Stromal cell of bone marrow (primary cell): ENCODE measurements at regions not wholly inside any gene's neighbourhood (a gene's known extent, or its start where the extent isn't known, plus 50 kb on each side); places are given as distances from the start of the nearest gene placed in this dataset.

Experiments used
- DNase-seq: peaks from one replicate; pipeline ENCODE4 v3.0.0-alpha.2; 2012; ENCODE audit warnings: low read depth

DNA sequence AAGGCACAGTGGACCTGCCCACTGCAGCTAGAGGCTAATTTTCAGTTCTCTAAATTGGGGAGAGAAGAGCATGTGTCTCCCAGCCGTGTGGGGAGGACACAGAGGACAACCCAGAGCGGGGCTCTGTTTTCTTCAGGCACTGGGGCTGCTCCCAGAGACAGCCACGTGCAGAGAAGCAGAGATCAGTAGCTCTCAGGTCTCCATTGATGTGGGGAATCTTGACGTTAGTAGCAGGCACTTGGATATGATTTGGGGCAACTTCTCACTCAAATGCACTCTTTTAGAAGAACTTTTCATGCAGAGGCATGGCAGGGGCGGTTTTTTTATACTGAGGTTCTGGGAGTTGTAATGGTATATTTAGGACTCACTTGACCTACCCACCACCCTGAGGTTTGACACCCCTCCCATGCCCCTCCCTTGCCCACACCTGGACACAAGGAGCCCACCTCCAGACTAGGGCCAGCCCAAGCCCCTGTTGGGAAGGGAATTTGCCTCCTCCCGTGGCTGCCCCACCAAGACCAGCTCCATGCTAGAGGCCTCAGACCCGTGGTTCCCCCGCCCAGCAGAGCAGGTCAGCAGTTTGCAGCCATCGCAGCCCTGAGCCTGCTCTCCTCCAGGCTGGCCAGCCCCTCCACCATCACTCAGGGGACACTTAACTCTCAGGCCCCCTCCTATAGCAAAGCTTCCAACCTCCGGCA lies 94.2 kb upstream of the RTL6 start:
- DNase-seq = no peak

DNA sequence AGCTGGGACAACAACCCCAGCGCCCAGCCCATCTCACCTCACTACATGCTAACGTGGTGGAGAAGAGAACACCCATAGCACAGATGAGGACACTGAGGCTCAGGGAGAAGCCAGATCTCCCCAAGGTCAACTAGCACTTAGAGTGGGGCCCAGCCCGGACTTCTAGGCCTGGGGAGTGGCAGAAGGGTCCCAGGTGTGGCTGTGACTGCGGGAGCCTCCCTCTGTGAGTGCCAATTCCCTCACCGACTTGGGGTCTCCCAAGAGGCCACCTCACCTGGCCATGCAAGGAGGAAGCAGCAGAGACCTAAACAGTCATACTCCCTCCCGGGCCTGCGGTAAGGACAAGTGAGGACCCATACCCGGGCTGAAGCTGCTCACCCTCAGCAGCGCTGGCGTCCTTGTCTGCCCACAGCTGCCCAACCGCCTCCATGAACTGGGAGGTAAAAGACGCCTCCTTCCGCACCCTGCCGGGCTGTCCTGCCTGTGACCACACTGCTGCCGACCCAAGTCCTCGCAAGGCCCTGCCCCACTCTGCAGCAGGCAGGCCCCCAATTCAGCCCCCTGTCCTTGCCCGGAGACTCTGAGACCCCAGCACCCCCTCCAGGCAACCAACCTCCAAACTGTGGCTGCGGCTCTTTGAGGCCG lies 93.2 kb upstream of the RTL6 start:
- no peak for DNase-seq

DNA sequence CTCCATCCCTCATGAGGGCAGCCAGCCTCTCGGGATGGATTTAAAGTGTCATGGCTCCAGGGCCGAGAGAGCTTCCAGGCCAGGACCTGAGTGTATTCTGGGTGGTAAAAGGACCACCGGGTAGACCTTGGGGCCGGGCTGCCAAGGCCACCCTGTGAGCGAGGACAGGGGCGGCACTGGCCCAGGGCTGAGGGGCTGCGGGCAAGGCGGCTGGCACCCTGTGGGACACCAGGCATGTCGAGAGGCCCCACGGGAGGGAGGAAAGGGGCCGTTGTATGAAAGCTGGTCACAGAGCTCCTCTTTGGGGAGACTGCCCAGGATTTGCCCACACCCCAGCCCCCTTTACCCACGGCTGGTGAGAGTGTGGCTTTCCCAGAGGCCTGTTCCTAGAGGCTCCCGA lies 92.3 kb upstream of the RTL6 start:
- DNase-seq = no peak

DNA sequence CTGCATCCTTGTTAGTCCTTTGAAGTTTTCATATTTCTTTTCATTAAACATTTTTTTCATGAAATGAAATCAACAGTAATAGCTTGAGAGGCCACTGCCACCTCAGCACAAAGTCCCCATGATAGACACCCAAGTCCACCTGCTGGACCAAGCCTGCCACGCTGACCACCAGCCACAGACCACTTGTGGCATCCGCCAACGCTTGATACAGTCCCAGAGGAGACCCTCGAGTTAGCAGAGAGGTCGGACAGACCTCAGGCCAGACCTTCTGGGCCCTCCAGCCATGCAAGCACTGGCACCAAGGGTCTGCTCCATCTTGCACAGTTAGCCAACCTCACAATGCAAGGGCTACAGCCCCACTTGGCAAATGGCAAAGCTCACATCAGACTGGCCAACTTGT lies 91.8 kb upstream of the RTL6 start:
- no peak for DNase-seq

DNA sequence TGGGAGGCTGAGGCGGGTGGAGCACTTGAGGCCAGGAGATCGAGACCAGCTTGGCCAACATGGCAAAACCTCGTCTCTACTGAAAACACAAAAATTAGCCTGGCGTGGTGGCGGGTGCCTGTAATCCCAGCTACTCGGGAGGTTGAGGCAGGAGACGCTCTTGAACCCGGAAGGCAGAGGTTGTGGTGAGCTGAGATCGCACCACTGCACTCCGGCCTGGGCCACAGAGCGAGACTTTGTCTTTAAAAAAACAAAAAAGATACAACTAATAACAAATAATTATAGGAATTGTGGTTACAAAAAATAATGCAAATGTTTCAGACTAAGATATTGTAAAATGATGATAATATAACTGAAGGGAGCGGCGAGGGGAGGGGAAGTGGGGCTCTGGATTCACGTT lies 90.3 kb upstream of the RTL6 start:
- no peak for DNase-seq

DNA sequence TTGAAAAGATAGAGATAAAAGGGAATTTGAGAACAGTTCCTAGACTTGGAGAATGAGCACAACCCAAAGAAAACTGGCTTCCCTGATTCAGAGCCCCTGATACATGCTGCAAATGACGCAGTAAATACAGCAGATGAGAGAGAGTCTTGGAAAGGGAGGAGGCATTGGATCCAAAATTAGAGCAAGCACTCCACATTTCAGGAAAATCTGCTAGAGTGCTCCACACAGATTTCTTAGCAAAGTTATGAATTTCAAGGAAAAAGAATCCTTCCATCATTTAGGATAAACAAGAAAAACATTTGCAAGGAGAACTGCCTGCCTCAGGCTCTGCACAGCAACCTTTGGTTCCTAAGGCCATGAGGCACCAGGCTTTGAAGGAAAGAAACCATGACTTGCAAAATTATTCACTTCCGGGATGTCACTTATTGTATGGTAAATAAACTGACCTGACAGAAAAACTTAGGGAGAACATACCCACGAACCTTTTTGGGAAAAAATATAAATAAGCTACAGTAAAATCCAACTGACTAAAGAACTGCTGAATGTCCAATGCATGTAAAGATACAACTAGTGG lies 89.8 kb upstream of the RTL6 start:
- no peak for DNase-seq

DNA sequence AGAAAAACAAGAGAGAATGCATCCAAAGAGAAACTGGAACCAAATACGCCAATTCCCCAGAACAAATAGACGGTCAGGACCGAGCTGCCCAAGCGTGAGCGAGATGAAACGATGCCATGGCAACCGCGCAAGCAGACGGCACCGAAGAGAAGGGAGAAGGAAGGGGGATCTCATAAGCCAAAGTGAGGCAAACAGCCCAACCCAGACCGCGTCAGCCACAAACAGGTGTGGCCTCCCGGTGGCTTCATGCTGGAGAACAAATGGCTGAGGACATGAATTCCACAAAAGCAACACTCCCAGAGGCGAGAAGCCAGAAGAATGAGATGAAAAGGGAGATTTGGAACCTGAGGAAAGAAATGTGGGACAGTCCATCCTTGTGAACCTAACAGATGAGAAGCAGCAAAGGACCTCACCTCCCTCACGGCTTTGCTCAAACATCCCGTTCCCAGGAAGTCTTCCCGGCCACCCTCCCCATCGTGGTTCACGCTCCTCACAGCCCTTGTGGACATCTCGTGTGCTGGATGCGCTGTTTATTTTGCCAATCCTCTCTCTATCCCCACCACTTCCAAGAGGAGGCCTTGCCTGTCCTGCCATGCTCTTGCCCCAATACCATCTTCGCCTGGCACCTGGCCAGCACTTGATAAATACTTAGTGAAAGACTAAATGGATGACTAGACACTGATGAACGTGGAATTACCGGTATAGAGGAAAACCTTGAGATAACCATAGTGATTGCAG lies 89.1 kb upstream of the RTL6 start:
- DNase-seq = no peak

DNA sequence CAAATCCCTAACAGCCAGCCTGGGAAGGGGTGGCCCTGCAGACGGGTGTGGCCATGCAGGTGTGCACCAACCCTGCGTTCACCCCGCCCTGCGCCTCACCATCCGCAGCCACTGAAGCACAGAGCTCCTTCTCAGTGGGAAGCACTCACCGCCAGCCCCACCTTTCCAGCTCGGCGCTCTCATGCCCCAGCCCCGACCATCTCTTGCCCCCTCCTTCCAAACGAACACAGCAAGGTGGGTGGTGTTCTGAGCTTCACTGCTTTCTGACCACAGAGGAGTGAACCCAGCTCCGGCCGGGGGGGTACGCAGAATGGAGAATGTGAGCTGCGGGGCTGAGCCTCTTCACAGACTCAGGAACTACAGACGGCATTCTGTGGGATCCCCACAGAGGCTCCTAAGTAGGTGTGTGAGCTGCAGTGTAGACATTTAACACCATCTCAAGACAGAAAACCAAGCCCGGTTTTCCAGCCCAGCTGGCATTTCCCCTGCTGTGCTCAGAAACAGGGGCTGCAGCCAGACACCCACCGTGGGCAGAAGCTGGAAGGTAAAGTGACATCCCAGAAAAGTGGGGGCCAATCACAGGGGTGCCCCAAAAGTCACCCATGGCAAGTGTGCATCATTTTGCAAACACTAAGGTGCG lies 88.4 kb upstream of the RTL6 start:
- no peak for DNase-seq

DNA sequence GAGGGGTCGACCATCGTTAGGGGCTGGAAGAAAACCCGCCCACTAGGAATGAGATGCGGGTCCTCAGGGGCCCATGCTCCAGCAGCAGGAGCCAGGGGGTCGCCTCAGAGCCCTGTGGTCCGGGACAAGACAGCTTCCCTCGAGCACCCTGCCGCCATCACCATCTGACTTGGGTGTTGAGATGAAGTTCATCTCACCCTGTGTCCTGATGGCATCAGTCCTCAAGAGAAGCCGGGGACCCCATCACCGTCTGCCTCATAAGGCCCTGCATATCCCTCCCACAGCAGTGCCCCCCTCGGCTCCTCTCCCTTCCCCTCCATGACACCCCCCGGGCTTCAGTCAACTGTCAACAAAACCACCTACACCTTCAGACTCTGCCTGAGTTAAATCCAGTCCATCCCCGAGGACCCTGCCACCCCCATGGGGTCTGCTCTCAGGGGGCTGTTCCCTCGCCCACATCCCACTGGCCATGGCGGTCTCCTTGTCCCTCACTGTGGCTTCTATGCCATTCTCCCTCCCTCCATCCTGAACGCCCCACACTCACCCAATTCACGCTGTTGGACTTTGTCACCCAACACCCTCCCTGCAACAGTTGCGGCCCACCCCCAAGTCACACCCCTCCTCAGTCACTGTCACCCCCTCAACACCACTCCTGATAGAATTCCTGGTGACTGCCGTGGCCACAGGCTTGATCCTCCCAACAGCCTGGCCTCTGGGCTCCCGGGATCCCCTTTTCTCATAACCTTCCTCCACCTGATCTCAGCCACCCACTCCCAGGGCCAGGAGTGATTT lies 87.7 kb upstream of the RTL6 start:
- no peak for DNase-seq

DNA sequence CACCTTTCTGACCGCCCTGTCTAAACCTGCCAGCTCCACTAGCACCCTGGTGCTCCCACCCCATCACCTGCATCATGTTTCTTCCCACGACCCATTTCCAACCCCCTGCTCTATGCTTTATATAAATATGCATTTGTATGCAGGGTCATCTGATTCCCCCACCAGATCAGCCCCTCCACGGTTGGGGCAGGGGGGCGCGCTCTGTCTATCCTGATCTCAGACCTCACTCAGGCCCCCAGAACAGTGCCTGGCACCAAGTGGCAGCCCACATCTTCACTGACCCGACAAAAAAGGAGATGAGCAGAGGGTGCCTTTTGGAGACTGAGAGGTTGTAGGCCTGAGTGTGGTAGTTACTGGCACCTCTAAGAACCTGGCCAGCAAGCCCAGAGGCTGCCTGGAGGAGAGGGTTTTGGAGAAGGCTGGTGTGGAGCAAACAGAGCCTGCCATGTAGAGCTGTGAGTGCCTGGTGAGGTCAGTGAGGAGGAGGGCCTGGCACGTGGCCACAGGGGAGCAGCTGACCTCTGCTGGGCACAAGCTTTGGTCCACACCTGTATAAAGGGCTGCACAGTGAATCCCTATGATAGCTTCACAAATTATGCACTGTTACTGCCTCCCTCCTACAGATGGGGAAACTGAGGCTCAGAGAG lies 86.3 kb upstream of the RTL6 start:
- DNase-seq = no peak

DNA sequence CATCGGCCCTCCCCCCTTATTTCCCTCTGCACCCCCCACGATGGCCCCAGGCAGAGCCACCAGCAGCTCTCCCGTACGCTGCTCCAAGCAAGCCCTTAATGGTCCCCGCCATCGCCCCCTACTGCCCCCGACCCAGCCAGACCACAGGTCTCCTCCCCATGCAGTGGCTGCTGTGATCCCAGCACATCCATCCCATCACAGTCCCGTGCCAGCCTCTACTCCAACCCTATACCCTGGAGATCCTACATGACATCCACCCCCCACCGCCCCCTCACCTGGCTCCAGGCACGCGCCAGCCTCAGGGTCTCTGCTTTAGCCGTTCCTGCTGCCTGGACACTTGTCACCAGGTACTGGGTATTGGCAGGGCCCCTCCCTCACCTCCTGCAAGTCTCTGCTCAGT lies 85.8 kb upstream of the RTL6 start:
- DNase-seq = no peak

DNA sequence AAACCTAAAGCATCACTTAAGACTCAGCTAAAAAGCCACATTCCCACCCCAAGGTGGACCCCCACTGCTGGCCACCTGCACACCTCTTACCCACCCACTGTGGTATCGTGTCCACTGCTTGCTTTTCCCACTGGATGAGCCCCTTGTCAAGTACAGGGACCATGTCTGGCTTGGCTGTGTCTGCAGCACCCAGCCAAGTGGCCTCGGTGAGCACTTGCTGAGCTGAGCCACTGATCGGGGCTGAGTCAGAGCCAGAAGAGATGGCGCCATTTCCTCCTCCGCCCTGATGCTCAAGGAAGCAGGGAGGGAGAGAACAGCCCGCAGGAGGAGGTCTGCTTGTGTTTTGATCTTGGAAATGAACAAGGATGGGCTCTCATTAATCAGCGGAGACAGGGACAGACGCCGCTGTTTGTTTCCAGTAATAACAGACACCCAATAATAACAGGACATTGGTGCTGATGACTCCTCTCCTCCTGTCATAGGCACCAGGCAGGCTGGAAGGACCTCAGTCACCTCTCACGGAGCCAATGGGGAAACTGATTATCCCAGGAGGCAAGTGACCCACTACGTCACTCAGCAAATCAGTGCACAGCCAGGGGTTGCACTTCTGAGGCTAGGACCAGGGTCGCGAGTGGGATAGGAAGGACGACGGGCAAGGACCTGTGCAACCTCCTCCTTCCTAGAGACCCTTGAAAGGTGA lies 85.2 kb upstream of the RTL6 start:
- DNase-seq = no peak

DNA sequence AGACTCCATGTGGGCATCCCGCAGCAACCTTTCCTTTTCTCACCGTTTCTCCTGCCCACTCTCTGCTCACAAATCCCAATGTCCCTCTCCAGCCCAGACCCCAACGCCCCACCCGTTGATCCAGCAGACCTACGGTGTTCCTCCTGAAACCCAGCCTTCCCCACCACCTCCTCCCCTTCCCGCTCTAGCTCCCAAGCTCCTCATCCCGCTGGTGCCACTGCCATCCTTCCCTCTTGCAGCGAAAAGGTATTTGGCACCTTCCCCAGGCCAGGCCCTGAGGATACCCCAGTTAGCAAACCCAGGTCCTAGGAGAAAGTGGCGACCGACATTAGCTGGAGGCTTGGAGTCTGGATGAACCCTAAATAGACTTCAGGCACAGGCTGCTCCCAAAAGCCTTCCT lies 84.0 kb upstream of the RTL6 start:
- DNase-seq = no peak

DNA sequence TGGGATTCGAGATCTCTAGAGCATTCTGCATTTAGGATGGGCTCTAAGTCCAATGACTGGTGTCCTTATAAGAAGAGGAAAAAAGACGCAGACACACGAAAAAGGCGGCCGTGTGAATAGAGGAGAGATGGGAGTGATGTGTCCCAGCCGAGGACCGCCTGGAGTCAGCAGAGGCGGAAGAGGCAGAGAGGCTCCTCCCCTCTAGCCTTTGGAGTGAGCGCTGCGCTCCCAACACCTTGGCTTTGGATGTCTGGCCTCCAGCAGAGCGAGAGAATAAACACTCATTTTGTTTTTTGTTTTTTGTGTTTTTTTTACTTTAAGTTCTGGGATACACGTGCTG lies 83.0 kb upstream of the RTL6 start:
- no peak for DNase-seq

DNA sequence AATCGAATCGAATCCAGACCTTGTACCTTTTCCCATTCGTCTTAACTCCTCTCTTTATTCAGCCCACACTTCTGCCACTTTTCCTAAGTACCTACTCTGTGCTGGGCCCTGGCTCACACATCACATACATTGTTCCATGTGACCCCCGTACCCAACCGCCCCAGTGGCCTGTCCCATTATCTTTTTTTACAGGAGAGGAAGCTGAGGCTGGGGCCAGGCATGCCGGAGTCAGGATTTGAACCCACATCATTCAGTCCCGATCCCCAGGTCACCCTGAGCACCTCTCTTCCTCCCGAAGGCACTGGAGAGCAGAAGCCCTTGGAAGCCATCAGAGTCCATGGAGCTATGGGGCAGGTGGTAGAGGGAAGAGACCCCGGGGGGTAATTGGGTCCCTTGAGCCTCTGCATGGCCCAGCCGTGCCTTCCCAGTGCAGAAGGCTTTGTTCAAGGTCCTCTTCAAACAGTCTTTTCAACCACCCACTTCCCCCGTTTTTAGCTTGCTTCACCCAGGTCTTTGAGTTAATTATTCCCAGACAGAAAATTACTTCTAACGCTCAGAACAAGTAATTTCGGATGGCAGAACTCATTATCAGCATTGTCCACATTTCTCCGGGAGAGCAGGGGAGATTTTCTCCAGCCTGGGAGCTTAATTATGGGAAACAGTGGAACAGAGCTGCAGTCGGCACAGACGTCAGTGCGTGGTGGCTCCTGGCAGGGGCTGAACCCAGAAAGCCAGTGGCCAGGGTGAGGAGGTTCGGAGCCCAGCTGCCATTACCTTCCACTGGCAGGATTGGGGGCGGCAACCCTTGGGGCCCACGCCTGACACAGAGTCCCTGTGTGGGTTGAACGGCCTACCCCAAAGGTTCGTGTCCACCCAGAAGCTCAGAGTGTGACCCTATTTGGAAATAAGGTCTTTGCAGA lies 82.4 kb upstream of the RTL6 start:
- DNase-seq = no peak

DNA sequence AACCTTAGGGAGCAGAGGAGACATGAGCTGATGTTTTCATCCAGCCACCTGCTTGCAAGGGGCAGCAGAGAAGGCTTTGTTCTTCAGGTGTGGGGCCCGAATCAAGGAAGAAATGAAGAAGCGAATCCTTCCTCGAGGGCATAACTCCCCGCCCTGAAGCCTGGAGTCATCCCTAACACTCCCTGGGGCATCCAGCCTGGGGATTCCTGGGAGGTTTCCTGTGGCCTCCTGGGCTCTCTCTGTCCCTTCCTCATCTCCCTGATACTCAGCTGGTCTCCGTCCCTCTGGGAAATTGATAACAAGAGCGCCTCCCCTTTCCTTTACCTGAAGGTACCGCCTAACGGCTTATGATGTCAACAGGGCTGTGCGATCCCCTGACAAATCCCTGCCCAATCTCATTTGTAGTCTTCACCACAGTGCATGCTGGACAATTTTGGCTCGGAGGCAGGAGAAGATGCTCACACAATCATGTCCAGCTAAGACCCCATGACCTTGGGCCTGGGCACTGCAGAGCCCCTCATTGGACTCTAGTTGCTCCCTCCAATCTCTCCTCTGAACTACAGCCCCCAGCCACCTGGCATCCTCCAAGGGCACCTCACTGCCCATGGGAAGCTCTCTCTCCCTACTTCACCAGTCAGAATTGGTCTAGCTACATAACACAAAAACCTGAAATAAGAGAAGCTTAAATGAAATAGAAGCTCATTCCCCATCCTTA lies 80.6 kb upstream of the RTL6 start:
- no peak for DNase-seq

DNA sequence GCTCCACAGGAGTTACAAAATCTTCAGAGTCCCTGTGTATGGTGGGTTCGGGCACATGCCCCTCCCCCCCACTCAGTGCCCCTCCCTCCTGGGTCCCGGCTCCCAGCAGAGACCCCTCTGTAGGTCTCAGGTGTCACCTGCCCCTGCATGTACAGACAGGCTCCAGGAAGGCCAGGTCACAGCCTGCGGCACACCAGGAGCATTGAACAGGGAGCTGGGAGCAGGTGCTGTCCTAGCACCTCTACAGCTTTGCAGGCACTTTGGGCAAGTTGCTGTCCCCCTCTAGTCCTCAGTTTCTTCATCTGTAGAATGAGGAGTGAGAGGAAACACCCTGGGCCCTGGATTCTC lies 80.1 kb upstream of the RTL6 start:
- DNase-seq = no peak

DNA sequence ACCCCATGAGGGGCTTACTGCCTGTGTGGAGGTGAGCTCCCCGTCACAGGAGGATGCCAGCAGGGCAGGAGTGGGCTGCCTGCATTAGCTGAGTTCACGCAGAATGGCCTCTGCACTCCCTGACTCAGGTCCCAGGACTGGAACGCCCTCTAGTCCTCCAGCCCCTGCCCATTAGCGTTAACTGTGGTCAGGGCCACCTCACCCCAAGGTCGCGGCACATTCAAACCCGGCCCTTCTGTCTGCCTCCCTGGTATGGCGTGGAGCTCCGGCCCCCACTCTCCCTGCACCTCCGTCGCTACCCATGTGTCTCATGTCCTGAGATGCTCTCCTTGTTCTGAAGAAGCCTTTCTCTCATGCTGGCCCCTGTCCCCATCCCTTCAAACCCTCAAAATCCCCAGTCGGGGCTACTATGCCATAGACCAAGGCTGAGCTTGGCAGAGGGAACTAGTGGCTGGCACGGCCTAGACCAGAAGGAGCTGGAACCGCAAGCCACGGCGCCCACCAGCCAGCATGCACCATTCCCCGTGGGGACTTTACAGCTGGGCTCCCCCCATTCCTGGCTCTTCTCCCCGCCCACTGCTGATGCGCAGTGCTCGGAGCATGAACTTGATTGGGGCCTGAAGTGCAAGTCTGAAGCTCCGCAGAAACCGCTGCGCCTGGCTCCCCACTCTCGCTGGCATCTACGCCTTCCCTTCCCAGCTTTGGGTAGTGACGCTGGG lies 79.5 kb upstream of the RTL6 start:
- no peak for DNase-seq
